GM06990 (cell line): ENCODE measurements at regions not wholly inside any gene's neighbourhood (a gene's known extent, or its start where the extent isn't known, plus 50 kb on each side); places are given as distances from the start of the nearest gene placed in this dataset.

Experiments used
- DNase-seq: peaks from one replicate; pipeline ENCODE4 v3.0.0-alpha.2; 2011; ENCODE audit not compliant: insufficient read length; ENCODE audit errors: extremely low read depth
- H3K27me3 ChIP-seq: replicated peaks from 2 replicates; pipeline ENCODE4 v1.6.0; 2011; ENCODE audit warnings: low read length; ENCODE audit not compliant: control insufficient read depth, insufficient read depth
- H3K36me3 ChIP-seq: 2 replicates; pipeline ENCODE4 v1.5.1; 2011; ENCODE audit warnings: low read length; ENCODE audit not compliant: control insufficient read depth, insufficient read depth
- H3K4me3 ChIP-seq: replicated peaks from 2 replicates; pipeline ENCODE4 v1.5.1; 2011; ENCODE audit warnings: low read depth, mild to moderate bottlenecking, control low read depth, low read length
- CTCF ChIP-seq: IDR thresholded peaks from 2 replicates; pipeline ENCODE4 v1.5.1; 2011; ENCODE audit warnings: low read length, control low read depth, mild to moderate bottlenecking, inconsistent platforms; ENCODE audit not compliant: insufficient read depth, poor library complexity, severe bottlenecking

GRCh38 chr20:17881741-17882064, 86.9 kb downstream of the SNX5 start:
- H3K4me3 ChIP-seq: no peak overlapping the region
- no peak for DNase-seq
- no peaks in the 10 kb centered on the region for H3K36me3 ChIP-seq
- no peak for TF ChIP-seq CTCF
- no peaks in the 10 kb centered on the region for H3K27me3 ChIP-seq

GRCh38 chr20:17878912-17879602, 89.5 kb downstream of the SNX5 start:
- DNase-seq: peak; percentile 52

GRCh38 chr20:17878069-17878911, 90.3 kb downstream of the SNX5 start:
- no peak for TF ChIP-seq CTCF
- Histone ChIP-seq H3K4me3 (no peak overlapping the region), H3K36me3 (no peaks in the 10 kb centered on the region), H3K27me3 (no peaks in the 10 kb centered on the region)
- DNase-seq: no peak

More at GRCh38 chr20:17878912-17879602, 89.5 kb downstream of the SNX5 start:
- H3K36me3 ChIP-seq: no peaks in the 10 kb centered on the region
- no peak overlapping the region for H3K4me3 ChIP-seq
- H3K27me3 ChIP-seq: no peaks in the 10 kb centered on the region
- peak; percentile 50 for TF ChIP-seq CTCF

GRCh38 chr20:17875981-17876385, 92.6 kb downstream of the SNX5 start:
- Histone ChIP-seq H3K27me3 (no peaks in the 10 kb centered on the region), H3K4me3 (no peak overlapping the region), H3K36me3 (no peaks in the 10 kb centered on the region)
- no peak for TF ChIP-seq CTCF
- DNase-seq: no peak

- no peak overlapping the region for H3K4me3 ChIP-seq
- DNase-seq: no peak
- no peaks in the 10 kb centered on the region for H3K27me3 ChIP-seq
- TF ChIP-seq CTCF: no peak
- H3K36me3 ChIP-seq: no peaks in the 10 kb centered on the region
These were observed 93.3 kb downstream of the SNX5 start for GRCh38 chr20:17875106-17875980.
